GM21515 (cell line): ENCODE measurements at regions not wholly inside any gene's neighbourhood (a gene's known extent, or its start where the extent isn't known, plus 50 kb on each side); places are given as distances from the start of the nearest gene placed in this dataset.

Source experiments
- ATAC-seq: cut with Tn5 transposase; IDR thresholded peaks from one replicate; pipeline ENCODE4 v1.9.1; 2021; ENCODE audit not compliant: unreplicated experiment

DNA sequence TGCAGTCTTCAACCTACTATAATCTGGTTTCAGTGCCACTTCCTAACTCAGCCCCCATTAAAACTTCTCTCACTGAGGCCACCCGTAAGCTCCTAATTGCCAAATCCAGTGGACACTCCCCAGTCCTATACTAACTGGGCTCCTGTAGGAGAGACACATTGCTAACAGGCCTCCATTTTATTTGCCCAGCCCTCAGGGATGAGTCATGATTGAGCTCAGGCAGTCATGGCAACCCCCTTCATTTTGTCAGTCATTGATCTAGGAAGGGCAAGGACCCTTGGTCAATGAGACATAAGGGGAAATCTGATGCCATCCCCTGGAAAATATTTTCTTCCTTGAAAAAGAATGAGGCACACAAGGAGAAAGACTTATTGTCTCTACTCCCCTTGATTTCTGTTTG, 70.1 kb upstream of the HIF1A start:
- no peak for ATAC-seq

DNA sequence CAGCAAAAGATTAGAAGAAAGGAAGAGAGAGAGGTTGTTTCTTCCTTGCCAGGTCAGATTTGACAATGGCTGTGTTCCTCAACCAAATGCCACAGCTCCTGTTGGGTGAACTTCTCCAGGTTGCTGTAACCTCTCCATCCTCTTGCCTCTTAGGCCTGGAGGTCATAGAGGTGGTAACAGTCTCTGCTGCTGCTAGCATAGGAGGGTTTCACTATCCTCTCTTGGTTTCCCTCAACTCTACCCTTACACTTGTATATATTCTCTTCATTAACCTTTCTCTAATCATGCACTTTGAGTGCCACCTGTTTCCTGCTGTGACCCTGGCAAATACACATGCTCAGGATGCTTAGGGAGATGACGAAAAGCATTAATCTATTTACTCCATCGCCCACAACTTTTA, 67.7 kb upstream of the HIF1A start:
- ATAC-seq, result no peak

DNA sequence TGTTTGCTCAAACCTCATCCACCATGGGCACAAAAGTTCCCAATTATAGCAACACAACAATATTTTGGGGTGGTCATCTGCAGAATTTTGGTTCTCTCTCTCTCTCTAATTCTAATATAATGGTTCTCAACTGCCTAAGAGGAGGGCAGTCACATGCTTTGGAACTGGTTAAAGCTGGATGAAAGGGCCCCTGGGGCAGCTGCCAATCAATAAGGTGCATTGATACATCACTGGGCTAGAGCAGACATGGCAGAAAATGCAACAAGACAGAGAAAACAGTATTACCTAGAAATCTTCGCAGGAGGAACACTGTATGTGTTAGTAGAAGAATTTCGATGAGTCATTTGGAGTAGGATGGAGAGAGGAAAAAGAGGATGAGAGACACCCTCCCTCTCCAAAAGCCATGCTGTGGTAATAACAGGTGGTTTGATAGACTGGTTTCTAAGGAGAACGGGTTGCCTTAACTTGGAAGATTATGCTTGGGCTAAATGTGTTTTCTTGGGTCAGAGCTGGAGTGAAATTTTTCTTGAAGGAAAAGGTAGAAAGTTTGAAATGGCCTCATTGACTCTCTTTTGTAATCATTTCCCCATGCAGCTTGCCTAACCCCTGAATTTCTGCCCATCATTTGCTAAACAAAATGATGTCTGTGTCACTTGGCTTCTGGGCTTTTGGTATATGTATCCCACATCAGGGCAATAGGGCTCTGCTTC, 67.1 kb upstream of the HIF1A start:
- no peak for ATAC-seq

DNA sequence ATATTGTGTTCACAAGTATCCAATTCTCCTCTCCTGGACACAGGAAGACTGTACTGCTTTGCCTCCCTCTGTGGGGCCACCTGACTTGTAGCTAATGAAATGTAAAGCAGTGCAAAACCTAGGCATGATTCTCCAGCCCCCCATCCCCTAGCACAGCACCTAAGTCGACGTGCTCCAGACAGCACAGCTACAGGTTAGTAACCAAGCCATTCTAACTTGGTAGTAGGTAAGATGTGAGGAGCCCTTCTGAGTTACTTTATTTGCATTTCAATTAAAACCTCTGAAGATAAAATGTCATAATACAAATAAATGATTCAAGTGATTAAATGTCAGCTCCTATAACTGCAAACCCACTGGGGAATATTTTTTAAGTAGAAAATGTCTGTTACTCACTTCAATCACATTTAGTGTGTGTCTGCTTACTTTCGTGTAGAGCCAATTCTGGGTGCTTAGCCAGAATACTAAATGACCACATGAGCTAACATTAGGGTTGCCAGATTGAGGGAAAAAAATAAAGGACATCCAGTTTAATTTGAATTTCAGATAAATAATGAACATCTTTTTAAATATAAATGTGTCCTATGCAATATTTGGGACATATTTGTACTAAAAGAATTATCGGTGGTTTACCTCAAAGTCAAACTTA, 64.8 kb upstream of the HIF1A start:
- ATAC-seq, result no peak

DNA sequence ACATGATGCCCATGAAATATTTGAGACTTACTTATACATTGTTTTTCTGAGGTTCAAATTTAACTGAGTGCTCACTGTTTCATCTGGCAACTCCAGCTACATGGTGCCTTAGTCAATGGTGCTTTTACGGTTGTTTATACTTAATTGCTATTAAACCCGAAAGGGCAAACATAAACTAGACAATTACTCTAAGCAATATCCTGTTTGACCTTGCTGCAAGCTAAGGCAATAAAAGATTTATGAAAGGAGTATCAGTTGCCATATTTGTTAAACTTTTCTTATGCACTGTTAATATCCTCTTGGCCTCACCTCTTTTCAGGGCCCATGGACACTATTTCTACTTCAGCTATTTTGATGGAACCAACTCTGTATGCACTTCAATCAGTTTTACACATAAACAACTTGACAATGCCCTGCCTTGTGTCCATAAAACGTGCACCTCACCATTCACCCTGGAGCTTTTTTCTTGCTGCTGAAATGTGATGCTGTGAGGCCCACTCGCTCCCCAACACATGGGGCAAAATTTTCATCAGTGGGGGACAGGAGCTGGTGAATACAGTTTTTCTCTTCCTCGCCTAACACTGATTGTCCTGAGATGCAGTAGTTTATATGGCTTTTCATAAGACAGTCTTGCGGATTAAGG, 64.1 kb upstream of the HIF1A start:
- ATAC-seq, result no peak

DNA sequence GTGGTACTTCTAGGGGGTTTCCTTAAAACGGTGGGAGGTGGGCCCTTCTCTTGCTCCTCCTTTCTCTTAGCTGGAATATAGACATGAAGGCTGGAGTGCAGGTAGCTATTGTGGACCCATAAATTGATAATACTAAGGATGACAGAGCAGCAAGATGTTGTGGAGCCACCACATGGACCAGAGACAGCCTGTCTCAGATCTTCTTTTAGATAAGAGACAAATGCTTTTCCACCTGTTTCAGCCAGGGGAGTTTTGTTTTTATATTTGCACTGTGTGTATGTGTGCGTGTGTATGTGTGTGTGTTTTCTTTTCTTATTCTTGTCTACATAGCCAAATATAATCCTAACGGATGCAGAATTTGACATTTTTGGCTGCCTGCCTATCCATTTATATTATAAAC, 62.9 kb upstream of the HIF1A start:
- no peak for ATAC-seq

DNA sequence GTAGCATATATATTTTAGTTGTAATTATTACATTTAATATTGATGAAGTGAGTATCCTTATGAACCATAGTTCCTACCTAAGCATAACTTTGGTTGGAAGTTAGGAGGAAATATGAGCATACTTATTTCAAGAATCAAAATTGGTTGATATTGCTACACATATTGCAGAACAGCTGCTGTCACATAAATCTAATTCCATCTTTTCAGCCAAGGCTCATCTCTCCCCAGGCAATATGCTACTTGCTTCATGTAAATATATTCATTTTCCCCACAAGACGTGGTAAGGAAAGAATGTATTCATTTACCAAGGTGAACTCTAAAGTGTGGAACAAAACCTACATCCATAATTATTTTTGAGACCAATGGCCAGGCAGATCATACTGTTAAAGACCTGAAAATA, 62.5 kb upstream of the HIF1A start:
- ATAC-seq, result no peak

DNA sequence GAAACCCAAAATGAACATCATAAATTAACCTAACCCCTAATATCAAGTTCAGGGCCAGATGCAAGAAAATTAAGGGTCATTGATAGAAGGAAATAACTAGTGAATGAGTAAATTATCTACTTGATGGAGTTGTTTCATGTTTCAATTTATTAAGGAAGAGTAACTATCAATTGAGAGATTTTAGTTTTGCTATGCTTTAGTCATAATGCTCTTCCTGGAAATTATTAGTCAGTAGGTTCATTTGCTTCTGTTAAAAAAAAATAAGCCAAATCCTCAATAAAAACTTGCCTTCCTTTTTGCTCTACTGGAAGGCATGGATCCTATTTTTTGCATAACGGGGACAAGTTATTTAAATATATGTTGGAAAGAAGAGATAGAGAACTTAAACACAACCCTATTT, 59.0 kb upstream of the HIF1A start:
- ATAC-seq, result no peak

DNA sequence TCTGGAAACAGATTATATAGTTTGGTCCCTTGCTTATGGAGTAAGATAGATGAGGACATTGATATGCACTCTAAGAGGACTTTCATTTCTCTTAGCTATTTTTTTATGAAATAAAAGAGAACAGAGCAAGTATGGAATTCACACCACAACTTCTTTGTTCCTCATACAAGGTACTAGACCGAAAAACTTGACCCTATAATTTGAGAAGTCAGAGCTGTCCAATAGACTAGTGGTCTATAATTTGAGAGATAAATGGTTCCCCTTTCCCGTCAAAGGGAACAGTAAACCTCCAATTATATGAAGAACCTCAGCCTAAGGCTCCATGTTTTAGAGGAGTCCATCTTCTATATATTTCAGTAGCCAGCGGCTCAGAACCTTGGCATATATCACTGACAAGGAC, 58.5 kb upstream of the HIF1A start:
- no peak for ATAC-seq

DNA sequence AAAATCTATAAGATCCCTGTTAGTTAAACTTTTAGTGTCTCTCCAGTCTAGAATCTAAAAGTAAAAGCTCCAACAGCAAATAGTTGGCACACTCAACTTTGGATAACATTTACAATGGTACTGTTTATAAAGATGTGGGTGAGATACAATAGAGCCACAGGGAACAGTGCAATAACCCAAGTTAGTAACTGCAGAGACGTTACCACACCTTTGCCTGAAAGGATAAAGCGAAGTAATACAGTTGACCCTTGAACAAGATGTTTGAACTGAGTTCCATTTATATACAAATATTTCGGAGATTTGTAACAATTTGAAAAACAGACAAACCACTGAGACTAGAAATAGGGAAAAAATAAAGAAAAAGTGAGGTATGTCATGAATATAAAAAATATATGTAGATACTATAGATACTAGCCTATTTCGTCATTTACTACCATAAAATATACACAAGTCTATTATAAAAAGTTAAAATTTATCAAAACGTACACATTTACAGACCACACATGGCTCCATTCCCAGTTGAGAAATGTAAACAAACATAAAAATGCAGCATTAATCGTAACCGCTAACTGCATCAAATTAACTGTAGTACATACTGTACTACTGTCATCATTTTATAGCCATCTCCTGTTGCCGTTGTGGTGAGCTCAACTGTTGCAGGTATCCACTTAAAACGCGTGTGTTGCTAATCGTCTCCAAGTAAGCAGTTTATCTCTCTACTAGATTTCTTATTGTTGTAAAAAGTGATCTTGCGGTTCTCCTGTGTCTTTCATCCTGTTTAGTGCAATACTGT, 56.5 kb upstream of the HIF1A start:
- ATAC-seq, result no peak

DNA sequence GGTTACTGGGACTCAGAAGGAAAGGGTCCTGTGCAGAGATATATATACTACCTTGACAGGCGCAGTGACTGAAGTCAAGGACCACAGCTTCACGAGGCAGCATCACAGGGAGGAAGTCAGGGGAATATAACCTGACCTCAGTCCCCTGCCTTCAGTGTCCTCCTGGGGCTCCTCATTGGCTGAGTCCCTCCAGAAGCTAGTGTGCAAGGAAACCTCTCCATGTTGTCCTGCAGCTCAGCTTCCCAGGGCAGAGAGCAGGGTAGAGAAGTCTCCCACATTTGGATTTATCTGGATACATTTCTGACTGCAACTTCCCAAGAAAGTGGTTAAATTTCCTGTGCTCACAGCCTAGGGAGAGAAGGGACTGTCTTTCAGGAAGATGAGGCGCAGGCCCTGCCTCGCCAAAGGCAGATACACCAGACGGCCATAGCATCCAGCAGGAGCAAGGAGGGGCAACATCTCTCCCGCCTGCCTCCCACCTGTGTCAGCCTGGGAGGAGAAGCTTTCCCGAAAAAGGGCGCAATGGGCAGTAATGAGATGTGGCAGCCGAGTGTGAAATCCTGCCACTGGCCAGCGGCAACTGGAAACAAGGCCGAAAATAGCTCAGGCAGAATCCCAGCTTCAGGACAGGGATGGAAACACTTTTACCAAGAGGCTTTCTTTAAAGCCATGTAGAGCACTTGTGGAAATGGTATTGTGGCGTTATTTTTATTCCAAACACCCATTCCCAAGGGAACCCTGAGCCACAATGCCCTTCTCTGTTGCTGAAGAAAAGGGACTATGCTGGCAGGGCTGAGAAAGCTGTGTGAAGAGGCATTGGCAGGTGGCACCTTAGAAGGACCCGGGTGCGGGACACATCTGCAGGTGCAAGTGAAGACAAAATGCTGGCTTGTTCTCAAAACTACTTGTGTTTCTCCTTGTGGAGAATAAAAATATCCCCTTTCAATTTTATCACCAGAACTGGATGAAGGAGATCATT, 54.9 kb upstream of the HIF1A start:
- no peak for ATAC-seq

DNA sequence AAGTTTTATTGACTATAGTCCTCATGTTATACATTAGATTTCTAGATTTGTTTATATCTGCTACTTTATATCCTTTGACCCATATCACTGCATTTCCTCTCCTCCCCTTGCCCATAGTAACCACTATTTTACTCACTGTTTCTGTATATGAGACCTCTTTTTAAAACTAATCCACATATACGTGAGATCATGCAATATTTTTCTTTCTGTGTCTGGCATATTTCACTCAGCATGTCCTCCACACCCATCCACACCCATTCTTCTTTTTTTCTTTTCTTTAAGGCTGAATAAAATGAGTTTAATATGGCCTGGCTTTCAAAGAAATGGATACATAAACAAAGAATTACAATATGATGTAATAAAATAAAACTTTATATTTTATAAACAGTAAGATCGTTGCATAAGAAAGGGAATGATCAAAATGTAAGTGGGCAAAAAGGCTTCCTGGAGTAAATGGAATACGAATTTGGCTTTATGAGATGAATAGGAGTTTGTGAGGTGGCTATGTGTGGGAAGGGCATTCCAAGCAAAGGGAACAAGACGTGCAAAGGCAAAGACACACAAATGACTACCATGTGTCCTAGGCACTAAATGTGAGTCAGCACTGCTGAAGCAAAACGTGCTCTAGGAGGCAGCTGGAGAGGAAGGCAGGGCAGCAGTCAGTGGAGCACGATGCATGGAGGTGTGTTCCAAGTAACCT, 53.2 kb upstream of the HIF1A start:
- no peak for ATAC-seq

DNA sequence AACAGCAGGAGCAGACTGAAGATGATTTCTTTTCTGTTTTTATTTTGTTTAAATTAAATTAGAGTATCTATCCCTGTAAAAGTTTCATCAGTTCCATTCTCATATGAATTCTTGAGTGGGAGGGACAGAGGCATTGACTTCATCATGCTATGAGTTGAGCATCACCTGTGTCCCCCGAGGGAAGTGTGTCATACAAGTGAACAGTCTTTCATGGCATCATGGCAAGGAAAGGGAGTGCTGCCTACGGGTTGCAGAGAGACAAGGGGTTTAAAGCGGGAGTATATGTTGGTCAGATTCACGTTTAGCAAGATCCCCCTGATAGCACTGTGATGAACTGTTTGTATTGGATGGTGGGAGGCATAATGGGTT, 52.7 kb upstream of the HIF1A start:
- no peak for ATAC-seq

DNA sequence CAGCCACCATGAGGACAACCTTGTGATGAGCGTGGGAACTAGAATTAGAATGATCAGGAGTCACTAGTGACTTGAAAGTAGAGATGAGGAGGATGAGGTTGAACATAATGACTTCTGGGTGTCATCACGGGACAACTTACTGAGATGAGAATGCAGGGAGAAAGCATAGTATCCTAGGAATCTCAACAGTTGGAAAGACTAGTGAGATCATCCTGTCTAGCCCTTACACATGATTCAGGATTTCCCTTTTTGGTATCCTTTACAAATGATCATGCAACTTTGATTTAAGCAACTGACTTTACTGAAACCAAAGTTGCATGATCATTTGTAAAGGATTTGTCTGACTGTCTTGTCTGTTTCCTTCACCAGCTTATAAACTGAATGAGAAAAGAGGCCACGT, 51.8 kb upstream of the HIF1A start:
- ATAC-seq, result no peak

DNA sequence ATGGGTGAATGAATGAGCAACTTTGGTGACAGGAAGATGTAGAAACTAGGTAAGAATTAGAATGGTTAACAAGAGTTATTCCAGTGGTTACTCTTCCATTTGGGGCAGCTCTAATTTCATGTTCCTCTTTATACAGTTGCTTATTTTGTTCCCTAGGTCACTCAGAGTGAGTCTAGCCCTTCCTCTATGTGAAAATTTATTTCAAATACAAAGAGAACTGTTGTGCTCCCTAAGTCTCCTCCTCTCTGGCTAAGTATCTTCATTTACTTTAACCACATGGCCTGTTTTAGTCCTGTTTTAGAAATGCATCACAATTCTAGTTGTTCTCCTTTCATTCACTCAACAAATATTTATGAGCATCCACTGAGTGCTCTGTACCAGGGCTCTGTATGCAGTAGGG, 51.1 kb upstream of the HIF1A start:
- ATAC-seq, result no peak

DNA sequence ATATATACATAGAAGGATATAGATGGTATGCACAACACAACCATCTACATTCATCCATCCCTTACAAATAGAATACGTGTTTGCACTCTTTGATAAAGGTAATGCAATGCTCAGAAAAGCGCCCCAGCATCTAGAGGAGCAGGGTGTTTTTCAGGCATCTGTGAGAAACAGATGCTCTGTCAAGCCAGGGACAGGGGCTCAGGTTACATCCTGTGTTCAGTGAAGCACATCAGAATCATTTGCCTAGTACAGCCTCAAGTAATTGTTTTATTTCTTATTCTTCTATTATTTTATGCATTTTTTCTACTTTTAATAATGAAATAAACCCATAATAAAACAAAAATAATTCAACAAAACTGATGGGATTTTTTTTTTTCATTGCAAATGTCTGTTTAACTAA, 50.5 kb upstream of the HIF1A start:
- no peak for ATAC-seq

DNA sequence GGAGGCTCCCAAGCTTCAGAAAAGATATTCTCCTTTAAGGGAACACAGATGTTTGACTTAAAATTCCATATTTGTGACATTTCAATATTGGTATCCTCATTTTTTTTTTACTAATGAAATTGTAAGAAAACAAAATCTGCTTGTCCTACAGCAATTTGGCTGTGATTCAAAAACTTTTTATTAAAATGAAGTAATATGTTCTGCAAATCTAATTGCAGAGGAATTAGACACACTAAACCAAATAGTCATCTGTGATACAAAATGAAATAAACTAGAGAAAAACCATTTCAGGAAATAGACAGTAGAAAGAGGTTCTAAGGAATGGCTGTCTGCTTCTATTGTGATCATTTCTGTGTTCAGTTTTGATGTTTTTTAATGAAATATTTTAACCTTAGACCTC, 50.1 kb upstream of the HIF1A start:
- ATAC-seq, result no peak
